ENCODE measurements at regions not wholly inside any gene's neighbourhood (a gene's known extent, or its start where the extent isn't known, plus 50 kb on each side); places are given as distances from the start of the nearest gene placed in this dataset.

- TF ChIP-seq E2F1 (CRISPR knock-in tag; IDR thresholded peaks at IDR 0.05) (no peak), CTCF (IDR thresholded peaks at IDR 0.05 in 2 of 3, conservative IDR thresholded peaks at IDR 0.05 in 1 of 3; ENCODE audit: insufficient read depth in 2 of 3, low read depth in 1 of 3, low read length in 3 of 3) (no peak), RAD21 (CRISPR knock-in tag; conservative IDR thresholded peaks at IDR 0.05 in 1 of 2, IDR thresholded peaks at IDR 0.05 in 1 of 2) (no peak), POLR2AphosphoS5 (IDR thresholded peaks at IDR 0.05; ENCODE audit: control insufficient read depth, insufficient read depth, low read depth, low read length) (no peak), SAFB2 (IDR thresholded peaks at IDR 0.05; ENCODE audit: borderline replicate concordance, low read depth, low read length, severe bottlenecking) (no peak), ZBTB11 (CRISPR knock-in tag; IDR thresholded peaks at IDR 0.05) (no peak), HDAC2 (IDR thresholded peaks at IDR 0.05) (no peak), BHLHE40 (IDR thresholded peaks at IDR 0.05; ENCODE audit: low read length) (no peak), ZBED1 (IDR thresholded peaks at IDR 0.05) (no peak), CHD1 (IDR thresholded peaks at IDR 0.05; ENCODE audit: low read length) (no peak), SMC3 (conservative IDR thresholded peaks at IDR 0.05; ENCODE audit: insufficient read depth, low read depth, low read length) (no peak)
- TF ChIP-seq, protein P1, sequence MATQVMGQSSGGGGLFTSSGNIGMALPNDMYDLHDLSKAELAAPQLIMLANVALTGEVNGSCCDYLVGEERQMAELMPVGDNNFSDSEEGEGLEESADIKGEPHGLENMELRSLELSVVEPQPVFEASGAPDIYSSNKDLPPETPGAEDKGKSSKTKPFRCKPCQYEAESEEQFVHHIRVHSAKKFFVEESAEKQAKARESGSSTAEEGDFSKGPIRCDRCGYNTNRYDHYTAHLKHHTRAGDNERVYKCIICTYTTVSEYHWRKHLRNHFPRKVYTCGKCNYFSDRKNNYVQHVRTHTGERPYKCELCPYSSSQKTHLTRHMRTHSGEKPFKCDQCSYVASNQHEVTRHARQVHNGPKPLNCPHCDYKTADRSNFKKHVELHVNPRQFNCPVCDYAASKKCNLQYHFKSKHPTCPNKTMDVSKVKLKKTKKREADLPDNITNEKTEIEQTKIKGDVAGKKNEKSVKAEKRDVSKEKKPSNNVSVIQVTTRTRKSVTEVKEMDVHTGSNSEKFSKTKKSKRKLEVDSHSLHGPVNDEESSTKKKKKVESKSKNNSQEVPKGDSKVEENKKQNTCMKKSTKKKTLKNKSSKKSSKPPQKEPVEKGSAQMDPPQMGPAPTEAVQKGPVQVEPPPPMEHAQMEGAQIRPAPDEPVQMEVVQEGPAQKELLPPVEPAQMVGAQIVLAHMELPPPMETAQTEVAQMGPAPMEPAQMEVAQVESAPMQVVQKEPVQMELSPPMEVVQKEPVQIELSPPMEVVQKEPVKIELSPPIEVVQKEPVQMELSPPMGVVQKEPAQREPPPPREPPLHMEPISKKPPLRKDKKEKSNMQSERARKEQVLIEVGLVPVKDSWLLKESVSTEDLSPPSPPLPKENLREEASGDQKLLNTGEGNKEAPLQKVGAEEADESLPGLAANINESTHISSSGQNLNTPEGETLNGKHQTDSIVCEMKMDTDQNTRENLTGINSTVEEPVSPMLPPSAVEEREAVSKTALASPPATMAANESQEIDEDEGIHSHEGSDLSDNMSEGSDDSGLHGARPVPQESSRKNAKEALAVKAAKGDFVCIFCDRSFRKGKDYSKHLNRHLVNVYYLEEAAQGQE (IDR thresholded peaks at IDR 0.05; ENCODE audit: borderline replicate concordance), result no peak
- TF ChIP-seq, protein P1 (CRISPR knock-in tag; IDR thresholded peaks at IDR 0.05; ENCODE audit: low read depth), result no peak
- TF ChIP-seq, protein P2, sequence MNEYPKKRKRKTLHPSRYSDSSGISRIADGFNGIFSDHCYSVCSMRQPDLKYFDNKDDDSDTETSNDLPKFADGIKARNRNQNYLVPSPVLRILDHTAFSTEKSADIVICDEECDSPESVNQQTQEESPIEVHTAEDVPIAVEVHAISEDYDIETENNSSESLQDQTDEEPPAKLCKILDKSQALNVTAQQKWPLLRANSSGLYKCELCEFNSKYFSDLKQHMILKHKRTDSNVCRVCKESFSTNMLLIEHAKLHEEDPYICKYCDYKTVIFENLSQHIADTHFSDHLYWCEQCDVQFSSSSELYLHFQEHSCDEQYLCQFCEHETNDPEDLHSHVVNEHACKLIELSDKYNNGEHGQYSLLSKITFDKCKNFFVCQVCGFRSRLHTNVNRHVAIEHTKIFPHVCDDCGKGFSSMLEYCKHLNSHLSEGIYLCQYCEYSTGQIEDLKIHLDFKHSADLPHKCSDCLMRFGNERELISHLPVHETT (CRISPR knock-in tag; conservative IDR thresholded peaks at IDR 0.05 in 1 of 2, IDR thresholded peaks at IDR 0.05 in 1 of 2), result no peak
These were observed 92.6 kb downstream of the KIF26A start for GRCh38 chr14:104230946-104231345.

Data from K562 (cell line).